ENCODE measurements at regions not wholly inside any gene's neighbourhood (a gene's known extent, or its start where the extent isn't known, plus 50 kb on each side); places are given as distances from the start of the nearest gene placed in this dataset.

DNA sequence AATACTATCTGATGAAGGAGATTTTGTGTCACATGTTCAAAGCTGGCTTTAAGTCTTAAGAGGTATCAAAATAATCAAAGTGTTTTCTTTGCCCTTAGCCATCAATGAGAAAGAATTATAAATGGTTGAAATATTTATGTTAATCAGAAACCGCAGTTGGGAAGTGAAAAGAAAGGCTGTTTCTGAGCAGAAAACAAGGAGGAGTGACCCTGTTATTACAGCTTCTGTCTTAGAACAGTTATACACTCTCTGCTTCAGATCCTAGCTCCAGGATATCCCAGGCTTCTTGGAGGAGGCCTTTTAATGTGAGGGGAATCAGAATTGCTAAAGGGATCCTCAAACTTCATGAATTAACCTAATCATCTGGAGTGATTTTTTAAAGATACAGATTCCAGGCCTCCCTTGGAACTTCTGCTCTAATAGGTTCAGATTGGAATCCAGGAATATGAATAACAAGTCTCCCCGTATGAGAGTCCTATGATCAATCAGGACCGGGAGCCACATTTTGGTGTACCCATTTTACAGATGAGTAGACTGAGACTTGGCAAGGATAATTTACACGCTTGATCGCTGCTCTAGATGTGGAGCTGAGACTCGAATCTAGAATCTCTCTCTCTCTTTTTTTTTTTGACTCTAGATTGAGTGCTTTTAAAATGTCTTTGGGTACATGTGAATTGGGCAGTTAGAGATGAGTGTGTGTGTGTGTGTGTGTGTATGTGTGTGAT, 50.8 kb upstream of the JAG1 start:
- no peak for DNase-seq

DNA sequence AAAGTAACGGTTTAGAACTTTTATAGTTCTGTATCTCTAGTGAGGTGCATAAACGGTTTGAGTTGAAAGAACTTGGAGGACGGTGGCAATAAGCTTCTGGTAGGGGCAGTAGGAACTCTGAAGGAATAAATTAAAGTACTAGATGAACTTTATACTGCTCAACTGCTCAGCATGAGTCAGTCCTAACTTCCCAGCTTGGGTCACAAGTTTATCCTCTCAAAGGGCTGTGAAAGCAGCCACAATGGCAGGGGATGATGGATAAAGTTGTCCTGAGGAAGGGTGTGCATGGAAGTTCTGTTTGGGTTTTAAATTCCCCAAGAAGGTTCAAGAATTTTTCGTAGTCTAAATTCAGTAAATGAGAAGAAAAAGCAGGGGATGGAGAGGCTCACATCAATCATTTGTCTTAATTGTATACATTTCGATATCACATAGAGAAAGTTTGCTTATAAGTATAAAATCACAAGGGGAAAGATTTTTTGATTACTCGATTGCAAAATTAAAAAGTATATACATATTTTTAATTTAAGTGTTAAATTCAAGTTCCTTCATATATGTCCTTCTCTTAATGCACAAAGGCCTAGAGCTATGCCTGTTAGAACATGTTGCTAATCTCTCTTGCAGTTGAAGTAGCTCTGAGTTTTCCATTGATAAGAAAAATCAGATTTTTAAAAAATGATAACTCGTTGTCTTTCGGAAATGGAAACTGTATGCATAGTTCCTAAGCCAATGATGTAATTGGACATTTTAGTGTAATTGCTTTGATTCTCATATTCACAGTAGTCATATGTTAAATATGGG, 55.3 kb upstream of the JAG1 start:
- DNase-seq: no peak

DNA sequence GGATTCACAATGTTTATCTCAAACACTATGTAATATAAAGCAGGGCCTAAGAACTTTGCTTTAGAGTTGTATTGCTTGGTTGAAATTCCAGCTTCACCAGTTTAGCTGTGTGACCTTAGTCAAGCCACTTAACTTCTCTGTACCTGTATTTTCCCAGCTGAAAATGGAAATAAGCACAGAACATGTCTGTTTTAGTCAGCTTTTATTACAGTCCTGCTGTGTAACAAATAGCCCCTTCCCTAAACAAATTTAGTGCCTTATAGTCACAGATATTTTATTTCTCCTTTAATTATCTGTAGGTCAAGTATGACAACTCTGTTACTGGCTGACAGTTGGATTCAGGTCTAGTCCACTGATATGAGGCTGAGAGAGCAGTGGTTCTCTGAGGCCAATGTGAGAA, 56.0 kb upstream of the JAG1 start:
- no peak for DNase-seq

DNA sequence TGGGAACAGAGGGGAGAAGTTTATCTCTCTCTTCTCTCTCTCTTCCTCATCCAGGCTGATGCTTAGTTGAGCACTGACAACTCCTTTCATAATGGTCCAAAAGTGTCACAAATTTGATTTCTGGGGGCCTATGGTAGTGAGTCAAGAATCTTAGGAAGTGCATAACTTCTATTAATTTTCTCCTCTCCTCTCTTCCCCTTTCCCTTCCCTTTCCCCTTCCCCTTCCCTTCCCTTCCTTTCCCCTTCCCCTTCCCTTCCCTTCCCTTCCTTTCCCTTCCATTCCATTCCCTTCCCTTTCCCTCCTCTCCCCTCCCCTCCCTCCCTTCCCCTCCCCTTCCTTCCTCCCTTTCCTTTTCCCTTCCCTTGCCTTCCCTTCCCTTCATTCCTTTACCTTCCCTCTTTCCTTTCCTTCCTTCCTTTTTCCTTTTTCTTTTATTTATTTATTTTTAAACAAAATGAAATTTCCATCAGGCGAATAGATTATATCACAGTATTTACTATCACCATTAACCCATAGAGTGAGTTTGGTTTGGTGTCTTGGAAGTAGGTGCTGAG, 56.9 kb upstream of the JAG1 start:
- no peak for DNase-seq

DNA sequence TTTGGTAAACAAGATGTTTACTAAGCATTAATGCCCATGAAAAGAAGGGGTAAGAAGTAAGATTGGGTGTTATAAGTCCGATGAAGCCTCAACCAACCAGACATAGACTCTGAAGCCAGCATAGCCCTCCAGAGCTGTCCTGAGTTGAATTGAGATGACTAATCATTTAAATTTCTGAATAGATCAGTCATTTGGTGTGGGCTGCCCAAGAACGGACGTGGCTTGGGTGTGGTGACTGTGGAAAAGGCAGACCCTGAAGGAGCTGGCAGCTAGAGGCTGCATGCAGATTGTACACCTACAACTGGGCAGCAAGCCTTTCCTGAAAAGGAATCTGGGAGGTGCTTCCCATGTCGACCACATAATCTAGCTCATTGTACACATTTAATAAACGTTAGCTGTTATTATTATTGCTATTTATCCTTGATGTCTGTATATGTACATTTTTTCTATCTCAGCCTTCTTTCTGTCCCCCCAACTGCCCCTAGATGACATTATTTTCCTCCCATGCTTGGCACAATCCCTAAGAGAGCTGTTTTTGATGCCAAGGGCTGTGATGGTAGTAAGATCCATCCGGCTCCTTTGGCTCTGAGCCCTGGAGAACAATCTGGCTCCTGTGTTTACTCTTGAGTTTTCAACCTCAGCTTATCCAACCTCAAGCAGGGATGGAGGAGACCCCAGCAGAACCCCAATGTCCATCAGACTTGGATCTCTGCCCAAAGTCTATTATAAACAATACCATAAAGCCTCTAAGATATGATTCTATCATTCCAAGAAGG, 57.6 kb upstream of the JAG1 start:
- no peak for DNase-seq

DNA sequence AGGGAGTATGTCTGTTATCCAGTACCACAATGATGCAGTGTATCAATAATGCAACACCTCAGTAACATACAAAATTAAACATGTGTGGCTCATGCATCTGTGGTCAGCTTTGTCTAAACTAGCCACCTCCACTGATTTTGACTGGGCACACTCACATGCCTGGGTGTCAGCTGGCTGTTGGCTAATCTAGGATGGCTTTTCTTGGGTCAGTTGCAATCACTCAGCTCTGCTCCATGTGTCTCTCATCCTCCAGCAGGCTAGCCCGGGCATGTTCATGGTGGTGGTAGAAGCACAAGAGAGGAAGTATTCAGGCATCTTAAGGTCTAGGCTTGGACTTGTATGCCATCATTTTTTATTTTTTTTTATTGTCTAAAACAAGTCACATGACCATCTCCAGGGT, 59.3 kb upstream of the JAG1 start:
- no peak for DNase-seq

DNA sequence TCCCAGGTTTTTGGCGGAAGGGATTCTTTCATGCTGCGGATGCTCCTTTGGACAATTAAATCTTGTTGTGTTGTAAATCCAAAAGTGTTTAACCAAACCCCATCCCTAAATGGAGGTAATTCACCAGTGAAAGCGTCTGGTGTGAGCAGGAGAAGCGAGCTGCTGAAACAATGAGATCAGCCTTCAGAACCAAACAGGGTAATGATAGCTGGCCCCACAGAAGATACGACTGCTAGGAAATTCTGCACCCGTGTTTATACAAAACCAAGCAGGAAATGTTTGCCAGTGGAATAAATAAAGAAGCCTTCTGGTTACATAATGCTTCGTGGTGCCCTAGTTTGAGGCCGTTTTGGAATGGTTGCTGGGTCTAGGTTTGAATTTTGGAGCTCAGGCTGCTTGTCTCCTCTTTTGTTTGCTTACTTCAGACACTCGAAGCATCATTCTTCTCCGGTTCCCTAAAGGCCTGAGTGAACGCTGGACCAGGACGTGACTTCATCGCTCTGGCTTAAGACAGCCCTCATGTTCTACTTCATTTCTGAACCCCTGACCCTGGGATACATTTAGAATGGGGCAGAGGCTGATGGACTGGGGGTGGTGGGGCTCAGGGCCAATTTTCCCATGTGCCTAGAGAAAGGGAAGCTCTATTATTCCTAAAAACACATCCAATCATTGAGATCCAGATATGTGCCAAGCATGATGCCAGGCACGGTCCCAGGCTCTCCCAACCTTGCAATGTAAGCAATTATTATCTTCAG, 61.6 kb upstream of the JAG1 start:
- no peak for DNase-seq

DNA sequence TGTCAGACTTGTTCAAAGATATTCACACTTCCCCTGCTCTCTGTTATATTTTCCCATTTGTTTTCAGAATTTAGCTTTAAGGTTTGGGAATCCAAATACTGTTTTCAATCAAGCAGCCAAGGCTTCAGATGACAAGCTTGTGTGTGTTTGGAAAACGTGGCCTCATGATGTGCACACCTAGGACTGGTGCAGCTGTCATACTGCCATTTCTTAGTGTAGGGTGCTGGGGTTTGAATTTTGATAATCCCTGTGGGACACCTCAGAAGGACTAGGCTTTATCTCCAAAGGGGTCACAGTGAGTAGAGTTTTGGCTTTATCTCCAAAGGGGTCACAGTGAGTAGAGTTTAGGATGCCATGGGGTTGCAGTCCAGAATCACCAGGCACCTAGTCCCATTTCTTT, 65.3 kb upstream of the JAG1 start:
- DNase-seq: no peak

DNA sequence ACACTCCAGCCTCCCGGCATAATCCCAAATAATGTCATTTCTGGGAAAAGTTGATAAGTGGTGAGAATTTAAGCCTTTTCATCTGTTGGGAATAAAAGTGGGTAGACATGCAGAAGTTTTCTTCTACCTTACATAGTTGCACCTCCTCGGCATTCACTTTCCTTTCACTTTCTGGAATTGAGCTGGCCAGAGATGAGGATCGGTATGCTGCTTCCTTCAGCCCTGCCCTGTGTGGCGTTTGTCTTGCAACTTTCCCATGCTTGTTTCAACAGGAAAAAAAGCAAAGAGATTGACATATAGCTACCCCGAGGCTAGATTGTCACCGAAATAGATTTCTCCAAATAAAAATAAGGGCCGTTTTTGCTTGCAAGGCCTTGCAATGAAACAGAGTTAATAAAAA, 65.8 kb upstream of the JAG1 start:
- no peak for DNase-seq

DNA sequence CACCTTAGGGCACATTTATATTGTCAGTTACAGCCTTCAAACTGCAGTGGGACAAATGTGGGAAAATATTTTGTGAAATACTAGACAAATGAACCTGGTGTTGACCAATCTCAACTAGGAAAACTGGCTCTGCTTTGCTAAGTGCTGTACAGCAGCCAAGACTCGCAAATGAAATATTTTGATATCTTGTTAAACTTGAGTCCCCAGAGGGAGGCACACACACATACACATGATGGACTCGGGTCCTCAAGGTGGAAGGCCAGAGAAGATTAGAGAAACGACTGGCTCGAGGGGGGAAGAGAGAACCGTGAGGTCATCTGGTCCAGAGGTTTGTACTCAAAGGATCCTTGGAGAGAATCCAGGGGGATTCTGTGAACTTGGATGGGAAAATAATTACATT, 67.3 kb upstream of the JAG1 start:
- no peak for DNase-seq

DNA sequence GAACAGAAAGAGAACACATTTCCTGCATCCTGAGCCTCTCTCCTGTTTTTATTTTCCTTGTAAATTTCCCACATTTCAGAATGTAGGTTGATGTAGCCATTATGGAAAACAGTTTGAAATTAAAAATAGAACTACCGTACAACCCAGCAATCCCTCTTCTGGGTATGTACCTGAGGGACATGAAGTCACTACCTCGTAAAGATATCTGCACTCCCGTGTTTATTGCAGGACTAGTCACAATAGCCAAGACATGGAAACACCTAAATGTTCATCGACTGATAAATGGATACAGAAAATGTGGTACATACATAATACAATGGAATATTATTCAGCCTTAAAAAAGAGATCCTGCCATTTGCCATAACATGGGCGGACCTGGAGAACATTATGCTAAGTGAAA, 72.0 kb upstream of the JAG1 start:
- DNase-seq: no peak

DNA sequence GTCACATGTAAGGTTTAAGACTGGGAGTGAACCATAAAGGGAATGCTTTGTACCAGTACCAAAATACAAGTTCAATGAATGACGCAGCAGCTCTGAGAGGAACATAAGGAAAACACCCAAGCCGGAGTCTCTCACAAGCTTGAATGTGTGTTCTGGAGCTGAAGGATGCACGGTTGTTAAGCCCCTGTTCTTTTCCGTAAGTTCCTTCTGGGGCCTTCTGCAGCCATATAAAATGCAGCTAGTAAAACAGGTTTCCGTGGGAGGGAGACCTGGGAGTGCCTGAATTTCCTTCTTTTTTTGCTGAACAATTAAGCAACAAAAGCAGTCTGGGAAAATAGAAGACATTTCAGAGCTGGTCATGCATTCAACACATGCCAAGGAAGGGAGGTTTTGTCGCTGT, 73.2 kb upstream of the JAG1 start:
- no peak for DNase-seq

DNA sequence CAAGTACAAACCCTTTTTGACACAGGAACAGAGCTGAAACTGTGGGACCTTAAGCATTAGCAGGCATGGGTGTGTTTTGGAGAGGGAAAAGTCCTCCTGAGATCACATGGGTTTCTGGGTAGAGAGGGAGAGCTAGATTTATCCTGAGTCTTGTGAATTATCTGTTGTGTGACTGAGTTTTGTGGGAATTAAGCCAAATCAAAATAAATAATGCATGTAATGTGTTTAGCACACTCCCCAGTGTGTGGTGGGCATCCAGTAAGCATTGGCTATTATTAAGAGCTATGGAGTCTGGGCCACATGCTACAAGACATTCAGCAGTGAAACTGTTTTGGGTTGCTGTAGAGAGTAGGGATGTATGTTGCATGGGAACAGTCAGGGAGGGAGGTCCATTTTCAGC, 75.3 kb upstream of the JAG1 start:
- DNase-seq: no peak

DNA sequence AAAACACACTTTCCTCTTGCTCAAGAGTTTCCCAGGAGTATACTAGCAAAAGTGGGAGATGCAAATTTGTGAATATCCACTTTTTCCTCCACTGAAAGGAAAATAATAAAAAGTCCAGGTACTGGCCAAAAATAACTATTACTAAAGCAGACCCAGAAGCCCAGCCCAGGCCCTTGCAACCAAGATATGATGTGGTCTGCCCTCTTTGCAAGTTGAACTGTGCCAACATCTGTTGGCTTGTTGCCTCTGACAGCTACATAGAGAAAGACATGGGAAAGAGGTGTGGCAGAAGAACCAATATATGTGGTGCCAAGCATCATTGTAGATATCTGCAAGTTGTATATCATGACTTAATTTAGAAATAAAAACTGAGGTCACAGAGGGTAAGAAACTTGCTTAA, 78.4 kb upstream of the JAG1 start:
- DNase-seq: no peak

DNA sequence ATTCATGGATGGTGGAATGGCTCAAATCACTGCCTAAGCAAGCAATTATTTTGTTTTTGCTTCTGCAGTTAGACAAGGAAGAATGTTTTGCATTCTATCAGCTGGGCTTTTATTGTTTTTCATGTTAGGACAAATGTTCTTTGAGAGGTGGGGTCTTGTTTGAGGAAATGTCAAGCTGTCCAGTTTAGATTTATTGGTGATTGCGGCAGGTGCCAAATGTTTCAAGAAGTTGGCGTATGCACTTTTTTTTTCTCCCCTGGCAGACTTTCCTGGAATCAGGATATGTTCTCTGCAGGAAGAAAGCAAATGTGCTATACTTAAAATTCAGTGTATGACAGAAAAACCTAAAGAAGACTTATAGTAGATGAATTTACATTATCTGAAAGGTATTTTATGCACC, 81.0 kb upstream of the JAG1 start:
- no peak for DNase-seq

DNA sequence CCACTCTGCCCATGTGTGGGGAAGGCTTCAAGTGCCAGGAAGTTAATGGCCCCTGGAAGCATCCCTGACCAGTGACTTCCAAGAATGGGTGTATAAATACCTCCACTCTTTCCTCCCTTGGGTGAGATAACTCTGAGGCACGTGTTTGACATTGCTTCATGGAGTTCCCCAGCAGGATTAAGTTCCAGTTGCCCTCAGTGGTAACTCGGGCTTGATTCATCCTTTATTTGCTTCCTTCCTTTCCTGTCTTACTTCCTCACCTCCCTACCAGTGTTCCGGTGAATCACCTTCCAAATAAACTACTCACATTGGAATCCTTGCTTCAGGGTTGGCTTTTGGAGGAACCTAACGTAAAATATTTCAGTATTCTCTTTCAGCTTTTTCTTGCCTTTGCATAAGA, 84.6 kb upstream of the JAG1 start:
- no peak for DNase-seq

DNA sequence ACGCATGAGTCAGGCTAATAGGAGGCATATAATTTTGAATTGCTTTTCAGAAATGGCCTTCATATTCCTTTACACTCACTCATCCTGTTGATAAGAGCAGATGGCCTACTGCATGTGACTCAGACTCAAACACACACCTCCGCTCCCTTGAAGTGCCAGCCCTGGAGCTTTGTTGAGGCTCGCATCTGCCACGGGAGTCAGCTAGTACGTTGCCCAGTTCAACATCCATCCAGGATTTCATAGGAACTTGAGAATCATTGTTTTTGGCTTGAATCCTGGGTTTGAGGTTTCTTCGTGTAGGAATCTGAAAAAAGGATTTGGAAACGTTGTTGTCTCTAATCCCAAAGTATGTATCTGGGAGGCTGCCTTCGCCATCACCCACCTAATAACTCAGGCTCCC, 87.4 kb upstream of the JAG1 start:
- no peak for DNase-seq

DNA sequence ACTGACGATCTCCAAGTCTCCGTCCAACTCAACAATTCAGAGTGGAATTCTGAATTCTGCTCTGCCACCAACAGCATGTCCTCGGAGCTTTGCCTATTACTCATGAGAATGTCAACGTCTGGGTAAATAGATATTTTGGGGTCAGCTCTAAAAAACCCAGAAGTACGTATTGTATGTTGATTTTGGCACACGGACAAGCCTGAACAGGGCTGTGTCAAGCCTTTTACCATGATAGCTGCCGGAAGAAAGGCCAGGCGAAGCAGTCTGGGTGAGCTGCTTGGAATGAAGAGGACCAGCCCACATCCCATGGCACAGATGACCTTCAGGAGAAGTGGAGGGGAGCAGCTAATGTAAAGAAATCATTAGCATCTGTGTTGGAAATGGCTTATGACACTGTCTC, 88.0 kb upstream of the JAG1 start:
- no peak for DNase-seq

DNA sequence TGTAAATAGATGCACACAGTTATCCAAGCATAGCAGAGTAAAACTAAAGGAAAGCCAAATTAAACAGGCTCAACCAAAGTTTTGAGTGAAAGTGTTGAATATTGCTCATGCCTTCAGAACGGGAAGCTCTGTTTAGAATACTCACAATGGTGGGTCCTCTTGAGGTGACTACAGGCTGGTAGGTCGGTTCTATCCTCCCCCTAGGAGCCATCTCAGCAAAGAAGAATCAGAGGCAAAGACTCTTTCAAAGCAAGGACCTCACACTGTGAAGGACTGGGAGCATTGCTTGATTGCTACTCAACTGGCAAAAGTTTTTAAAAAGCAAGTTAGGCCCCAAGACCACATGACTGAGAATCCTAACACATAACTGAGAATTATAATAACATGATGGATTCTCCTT, 88.4 kb upstream of the JAG1 start:
- no peak for DNase-seq

DNA sequence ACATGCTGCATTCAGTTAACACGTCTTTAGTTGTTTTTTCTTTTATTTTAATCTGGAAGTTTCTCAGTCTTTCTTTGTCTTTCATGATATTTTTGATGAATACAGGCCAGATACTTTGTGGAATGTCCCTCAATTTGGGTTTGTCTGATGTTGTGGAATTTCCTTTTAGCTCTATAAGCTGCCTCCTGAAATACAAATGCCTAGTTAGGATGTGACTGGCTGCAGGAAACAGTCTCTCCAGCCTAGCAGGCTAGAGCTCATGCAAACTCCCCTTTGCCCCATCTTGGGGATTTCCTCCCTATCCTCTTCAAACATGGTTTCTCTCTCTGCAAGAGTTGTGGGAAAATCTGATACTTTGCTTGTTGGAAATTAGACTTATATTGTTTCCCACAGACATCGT, 89.3 kb upstream of the JAG1 start:
- no peak for DNase-seq

DNA sequence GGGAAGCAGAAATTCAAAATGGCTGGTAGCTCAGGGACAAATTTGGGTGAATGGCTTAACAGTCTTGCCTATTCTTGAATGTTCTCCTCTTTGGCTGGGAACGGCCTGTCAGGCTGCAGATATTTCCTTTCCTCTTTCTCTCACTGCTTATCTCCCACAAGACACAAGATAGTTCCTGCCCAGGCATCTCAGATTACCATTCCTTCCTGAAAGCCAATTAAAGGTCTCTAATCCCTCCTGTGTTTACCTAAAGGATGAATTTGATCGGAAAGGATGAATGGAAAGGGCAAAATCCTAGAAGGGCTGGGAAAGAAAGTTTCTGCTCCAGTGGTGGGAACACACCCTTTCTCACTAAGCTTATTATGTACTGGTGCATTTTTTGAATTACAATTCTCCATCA, 95.9 kb upstream of the JAG1 start:
- no peak for DNase-seq

DNA sequence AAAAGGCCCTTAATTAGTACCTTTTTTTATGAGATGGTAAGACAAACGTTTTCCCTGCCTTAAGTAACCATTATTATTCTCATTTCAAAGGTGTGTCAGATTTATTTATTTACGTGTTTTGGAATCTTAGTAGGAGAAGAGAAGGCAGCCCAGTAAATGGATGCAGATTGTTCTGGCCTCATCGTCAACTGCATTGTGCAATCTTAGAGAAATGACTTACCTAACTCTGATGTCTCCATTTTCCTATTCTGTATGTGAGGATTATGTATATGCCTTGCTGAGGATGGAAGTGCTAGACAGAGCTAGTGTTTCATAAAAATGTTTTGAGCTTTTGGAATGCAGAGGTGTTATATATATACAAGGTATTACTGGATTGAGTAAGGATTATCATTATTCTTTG, 97.0 kb upstream of the JAG1 start:
- DNase-seq: no peak

Measured in CD4-positive, alpha-beta T cell treated with Interleukin-17A for 4 hours (primary cell).